ENCODE measurements at regions not wholly inside any gene's neighbourhood (a gene's known extent, or its start where the extent isn't known, plus 50 kb on each side); places are given as distances from the start of the nearest gene placed in this dataset.
"Not testable (repeated sequence)": the region's sequence is repeated elsewhere in the genome, so short reads cannot be mapped to it uniquely, and the experiment has no call there.

DNA sequence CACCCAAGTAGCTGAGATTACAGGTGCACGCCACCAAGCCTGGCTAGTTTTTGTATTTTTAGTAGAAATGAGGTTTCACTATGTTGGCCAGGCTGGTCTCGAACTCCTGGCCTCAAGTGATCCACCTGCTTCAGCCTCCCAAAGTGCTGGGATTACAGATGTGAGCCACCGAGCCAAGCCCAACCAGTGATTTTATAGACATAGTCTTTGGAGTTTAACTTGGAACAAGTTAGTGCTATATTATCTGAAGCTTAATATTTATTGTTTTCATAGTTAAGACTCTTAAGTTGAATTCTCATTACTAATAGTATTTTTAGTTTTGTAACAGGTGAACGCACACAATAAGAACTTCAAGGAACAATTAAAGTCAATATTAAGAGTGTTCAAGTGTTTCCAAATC is 122.1 kb downstream of the SPAG6 start:
- DNase-seq, result not testable (repeated sequence)

DNA sequence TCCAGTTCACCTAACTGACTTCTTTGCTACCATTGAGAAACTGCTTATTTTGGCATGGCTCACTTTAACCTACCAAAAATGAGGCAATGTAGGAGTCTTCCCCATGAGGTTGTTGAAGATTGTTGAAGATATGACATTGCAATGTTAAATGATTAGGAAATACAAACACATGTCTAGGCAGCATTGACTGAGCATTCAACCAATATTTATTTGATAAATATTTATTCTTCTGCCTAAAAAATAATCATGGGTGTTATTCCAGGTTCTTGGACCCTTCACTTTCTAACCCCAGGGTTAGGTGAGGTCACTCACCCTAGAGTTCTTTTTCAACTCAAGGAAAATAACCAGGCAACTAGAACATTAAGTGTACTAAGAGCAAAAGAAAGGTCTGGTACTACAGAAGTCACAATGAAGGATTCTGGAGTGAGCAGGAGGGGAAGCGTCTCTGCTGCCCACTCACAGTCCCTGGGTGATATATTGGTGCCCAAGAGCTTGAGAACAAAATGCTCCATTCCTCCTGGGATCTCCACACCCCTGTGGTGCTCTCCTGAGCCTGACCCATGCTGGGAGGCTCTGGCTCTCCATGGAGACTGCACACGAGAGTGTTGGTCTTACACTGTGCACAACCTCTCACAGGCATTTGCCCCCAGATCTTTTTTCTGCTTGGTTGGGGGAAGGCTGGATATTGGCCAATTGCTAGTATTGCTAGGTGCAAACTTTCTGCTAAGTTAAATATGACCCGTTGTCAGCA is 123.4 kb downstream of the SPAG6 start:
- DNase-seq, result no peak

DNA sequence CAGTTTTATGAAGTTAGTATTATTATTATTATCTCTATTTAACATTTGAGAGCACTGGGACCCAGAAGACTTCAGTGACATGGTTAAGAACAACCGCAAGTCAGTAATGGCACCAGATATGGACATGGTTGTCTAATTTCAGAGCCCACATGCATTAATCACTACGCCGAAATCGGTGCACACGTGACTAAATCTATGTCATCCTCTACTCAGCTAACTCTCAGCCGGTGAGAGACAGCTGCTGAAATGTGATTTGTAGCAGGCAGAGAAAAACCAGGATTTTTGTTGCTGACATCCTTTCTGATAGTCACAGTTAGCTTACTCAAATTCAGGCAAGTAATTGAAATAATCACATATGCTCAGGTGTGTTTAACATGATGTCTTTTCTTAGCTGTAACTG is 127.7 kb downstream of the SPAG6 start:
- no peak for DNase-seq

DNA sequence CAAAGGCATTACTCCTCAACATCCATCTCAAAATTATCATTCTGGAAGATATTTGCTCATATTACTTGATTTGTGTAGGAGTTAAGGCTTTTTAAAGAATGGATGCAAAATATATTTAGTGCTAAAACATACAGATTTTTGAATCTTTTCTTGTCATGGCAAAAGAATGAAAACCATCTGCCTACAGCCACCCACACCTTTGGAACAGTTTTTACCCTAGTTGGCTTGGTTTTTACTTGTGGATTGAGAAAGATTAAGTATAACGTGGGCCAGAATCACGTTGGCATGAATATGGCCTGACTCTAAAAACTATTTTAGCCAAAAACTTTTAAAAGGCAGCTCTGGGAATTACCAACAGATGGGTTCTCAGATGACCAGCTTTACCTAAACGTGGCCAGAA is 128.2 kb downstream of the SPAG6 start:
- no peak for DNase-seq

DNA sequence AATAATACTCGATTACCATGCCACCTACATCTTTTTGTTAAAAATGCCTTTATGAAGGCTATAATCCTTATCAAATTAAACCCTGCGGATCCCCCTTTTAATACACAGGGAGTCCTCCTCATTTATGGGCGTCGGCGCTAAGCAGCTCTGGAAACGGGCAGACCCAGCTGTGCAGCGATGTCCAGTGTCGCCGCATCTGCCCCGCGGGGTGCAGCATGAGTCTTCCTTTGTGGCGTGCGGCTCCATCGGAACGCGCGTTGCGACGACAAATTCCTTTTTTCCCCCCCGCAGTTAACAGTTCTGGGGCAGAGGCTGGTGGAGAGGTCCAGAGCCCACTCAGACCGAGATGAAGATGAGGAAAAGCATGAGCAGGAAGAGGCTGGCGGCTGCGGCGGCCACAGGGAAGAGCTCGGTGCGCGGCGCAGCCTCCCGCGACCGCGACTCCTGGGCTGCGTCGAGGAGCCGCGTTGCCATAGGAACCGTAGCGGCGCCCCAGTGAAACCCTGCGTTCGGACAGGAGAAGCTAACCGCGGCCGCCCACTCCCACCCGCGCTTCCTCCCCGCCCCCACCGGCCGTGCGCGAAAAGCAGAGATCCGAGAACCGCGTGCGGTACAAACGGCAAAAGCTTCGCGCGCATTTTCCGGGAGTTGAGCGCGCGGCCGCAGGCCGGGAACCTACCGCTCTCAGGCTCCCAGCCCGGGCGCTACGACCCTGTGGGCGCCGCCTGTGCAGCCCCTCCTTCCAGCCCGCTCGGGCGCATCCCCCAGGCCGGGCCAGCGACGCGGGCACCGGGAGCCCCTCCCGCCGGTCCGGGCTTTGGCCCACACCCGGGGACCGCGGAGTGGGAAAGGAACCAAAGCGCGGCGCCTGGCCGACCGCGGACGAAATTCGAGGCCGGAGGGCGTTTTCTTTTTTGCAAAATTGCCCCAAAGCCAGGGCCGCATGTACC is 130.6 kb downstream of the SPAG6 start:
- DNase-seq, result no peak

DNA sequence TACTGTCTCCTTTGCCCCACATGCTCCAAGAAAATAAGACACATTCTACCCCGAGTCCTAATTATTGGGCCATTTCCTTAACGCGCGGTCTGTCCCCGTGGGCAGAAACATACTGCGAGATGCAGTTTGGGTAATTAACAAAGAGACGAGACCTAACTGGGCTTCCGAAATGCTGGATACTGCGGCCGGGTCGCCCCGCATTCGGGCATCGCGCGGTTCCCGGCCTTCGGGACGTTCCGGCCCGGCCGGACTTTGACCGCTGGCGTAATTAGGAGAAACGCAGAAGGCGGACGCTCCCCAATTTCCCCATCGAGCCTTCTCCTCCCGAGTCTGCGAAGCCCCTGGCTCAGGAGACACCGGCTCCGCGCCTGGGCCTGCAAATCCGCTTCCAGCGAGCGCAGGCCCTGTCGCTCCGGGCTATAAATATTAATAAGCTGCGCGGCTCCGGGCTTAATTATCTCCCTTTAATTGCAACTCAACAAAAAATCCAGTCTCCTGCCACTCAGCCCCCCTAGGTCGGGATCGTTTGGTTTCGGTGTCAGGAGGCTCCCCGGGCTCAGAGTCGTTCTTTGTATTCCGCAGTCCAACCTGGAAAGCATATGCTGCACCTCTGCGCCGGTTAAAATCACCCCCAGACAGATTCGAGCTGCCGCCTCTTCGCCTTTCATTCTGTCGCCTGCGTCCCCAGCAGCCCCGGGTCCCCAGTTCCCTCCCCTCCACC is 131.5 kb downstream of the SPAG6 start:
- DNase-seq, result no peak

DNA sequence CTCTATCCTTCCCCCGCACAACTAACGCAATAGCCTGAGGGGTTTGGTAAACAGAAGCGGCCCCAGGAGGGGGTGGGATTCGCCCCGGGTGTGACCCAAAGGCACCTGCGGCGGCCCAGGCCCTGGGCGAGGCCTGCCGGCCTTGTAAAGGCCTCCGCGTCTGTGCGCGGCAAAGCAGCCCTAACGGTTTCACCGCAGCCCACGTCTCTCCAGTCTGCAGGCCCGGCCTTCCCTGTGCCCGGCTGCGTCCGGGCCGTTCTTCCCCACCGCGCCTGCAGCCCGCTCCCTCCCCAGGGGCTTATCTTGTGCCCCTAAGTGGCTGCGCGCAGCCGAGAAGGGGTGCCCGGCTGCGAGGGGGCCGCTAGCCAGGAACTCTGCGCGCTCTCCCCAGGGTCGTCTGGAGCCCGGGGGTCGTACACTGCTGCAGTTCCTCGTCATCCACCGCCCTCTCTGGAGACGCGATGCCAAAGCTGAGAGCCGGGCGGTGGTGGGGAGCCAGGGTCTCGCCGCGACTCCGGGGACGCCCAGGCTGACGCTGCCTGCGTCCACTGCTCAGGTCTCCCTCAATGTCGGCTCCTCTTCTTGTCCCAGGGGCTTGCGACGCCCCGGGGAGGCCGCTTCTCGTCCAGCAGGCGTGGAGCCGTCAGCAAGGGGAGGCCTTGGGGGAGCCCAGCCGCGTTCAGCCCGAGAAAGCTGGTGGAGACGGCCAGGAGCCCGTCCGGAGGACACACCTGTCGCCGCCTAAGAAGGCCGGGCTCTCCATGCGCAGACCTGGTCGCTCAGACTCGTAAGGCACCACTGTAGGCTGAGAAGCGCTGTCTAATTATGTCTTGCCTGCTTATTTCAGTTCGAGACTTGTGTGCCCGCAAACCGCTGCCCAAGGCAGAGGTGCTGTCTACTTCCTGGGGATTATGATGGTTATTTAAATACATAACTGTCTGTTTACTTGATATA is 132.3 kb downstream of the SPAG6 start:
- DNase-seq, result no peak

DNA sequence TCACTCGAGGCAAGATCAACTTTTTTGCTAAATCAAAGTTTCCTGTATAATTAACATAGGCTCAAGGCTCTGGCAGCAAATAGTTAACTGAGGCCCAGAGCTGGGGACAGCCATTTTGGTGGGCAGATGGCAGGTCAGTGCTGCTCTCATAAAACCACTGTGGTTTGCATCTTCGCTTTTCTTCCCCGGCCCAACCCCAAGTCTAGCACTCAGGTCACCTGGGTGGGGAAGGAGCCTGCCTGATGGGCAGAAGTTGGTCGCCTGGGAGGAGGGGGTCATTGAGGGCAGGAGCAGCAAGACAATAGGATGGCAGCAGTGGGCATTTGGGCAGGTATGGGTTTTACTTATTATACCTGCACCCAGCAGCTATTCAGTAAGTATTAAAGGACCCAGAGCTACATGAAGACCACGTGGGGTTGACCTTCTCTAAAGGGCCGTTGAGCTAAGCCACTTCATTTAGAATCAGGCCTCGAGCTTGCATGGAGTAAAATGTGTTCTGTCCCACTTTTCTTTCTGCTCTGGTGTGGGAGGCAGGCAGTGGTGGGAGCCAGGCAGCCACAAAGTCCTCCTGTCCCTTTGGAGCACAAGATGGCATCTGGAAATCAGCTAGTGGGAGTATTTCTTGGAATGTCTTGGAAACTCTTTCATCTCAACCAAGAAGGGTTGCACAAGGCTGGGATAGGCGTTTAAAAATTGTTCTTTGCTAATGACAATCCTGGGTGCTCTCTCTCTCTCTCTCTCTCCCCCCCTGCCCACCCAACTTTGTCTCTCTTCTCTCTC is 133.4 kb downstream of the SPAG6 start:
- no peak for DNase-seq

DNA sequence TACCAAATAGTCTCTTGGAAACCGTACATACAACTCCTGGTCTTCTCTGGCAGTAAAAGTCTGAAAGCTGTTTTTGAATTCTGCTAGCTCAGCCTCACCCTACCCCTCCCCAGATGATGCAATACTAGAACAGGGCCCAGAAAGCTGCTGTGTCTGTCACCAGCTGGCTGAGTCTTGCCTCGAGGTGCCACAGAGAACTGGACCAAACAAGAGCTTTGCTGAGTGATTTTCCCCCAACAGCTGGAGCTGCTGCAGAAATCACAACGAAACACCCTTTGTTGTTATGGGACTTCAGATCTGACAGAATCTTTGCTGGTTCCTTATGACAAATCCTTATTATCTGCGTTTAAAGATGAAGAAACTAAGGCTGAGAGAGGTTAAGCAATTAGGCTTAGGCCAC is 134.1 kb downstream of the SPAG6 start:
- DNase-seq, result peak in 1 of 2 experiments; percentile 3

DNA sequence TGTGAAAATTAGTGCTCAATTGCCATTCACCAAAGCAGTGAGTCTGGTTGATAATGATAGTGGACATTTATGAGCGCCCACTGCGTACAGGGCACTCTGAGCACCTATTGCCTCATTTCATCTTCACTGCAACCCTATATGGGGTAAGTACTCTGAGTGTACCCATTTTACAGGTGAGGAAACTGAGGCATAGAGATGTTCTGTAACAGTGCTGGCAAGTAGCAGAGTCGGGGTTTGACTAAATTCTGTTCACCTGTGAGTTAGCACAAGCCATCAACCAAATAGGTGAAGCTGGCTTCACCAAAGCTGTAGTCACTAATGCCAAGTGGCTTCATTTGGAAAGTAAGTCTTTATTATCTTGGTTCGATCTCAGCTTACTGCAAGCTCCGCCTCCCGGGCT is 135.8 kb downstream of the SPAG6 start:
- no peak for DNase-seq

DNA sequence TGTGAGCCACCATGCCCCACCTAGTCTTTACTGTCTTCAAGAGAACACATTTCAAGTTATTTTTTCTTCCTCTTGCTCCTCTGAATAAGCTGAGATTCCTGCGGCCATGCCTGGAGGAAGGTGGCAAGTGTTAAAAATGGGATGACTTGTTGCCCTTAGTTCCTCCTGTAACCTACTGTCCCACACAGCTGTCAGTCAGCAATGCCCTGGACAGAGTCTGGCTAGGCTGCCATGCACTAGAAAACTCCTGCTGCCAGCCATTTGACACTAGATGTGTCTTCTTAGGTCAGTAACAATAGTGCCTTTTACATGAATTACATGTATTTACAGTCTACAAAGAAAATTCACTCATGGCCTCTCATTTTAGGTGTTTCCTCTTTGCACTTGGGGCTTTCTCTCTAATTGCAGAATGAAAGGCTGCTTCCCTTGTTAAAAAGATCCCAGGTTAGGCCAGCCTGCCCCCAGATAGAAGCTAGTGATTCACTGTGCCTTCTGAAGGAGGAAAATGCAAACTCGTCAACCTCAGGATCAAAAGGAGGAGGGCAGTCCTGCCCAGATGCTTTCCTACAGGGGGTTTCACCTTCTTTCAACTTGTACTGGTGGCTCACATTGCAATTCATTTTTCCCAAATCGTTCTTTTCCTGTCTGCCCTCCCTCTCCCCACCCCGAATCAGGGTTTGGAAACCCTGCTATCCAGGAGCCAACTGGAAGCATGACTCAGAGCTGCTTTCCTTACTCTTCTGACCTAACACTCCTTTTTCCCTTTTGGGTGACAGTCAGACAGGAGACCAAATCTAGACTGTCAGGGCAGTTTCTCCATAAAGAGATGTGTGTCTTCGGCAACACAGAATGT is 136.6 kb downstream of the SPAG6 start:
- DNase-seq, result no peak

DNA sequence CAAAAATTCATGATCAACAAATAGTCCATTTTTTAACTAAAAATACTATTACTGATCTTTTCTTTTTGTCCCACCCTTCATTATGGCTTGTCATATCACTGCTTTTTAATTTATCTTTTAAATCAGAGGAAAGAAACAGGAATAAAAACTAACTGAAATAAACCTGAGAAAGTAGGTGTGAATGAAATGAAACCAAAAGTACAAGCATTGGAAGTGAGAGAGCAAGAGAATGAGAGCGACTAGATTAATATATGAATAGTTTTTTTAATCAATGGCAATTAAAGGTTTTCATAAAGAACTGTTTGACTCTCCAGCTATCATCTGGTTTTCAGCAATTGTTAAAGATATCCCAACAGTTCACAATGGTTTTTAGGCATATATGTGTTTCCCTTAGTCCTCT is 137.8 kb downstream of the SPAG6 start:
- DNase-seq, result no peak

Data from SHP77 (cell line).